GM11168 (cell line): ENCODE measurements at regions not wholly inside any gene's neighbourhood (a gene's known extent, or its start where the extent isn't known, plus 50 kb on each side); places are given as distances from the start of the nearest gene placed in this dataset.
"Not testable (repeated sequence)": the region's sequence is repeated elsewhere in the genome, so short reads cannot be mapped to it uniquely, and the experiment has no call there.

ENCODE experiments used
- in situ Hi-C: fragments of 300-500 bp; cut with MboI; formaldehyde crosslinking; loops from one replicate; pipeline ENCODE4 v1.12.0; 2022; ENCODE audit warnings: low sequenced_read_pairs; ENCODE audit not compliant: unreplicated experiment

DNA sequence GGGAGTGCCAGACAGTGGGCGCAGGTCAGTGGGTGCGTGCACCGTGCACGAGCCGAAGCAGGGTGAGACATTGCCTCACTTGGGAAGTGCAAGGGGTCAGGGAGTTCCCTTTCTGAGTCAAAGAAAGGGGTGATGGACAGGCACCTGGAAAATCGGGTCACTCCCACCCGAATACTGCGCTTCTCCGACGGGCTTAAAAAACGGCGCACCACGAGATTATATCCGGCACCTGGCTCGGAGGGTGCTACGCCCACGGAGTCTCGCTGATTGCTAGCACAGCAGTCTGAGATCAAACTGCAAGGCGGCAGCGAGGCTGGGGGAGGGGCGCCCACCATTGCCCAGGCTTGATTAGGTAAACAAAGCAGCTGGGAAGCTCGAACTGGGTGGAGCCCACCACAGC is 58.6 kb upstream of the TSPAN2 start:
- in situ Hi-C loops, result not testable (repeated sequence)

DNA sequence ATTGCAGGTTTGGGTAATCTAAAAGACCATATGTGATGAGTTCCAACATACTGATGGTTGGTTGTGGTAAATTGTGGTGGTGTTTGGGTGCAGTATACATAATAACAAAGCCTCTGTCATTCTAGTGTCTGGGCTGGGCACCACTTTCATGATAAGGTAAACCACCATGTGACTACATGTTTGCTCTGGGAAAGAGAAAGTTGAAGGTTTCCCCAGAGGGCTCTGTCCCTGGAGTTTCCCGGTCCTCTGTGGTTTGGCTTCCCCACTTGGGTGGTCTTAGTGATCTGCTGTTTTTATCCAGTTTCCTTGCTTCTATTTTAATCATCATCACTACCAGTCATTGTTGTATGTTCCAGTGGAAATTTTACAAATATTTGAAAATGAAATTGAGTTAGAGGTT is 55.9 kb upstream of the TSPAN2 start:
- in situ Hi-C loops, result no loop called here

DNA sequence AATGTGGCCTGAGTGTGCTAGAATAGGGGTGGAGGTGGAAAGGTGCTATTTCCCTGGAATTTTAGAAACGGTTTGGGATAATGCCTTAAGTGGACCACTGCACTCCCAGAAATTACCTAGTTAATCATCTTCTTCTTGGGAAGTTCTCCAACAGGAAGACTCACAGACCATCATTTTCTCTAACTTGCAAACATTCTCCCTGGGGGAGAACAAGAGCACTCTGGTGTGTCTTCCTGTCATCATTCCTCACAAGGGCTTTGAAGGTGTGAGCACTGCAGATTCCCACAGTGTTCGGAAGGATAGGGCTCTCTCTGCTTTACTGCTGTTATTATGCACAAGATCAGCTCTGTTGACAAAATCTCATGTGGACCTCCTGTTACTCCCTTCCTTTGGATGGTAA is 54.9 kb upstream of the TSPAN2 start:
- in situ Hi-C loops, result no loop called here

DNA sequence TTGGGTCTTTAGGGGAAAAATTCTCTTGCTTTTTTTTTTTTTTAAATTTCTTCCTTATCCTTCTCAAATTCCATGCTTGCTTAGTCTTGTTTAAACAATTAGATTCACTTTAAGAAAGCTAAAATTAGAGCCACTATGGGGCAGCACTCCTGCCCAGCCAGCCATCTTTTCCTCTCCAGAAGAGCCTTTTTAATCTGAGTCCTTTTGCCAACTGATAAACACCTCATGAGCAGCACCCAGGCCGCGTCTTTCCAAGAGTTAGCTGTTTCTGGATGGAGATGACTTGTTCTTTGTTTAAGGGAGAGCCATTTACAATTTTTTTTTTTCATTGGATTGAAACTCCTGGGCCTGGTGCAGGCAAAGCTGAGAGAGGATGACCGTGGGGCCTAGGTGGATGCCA is 53.3 kb upstream of the TSPAN2 start:
- in situ Hi-C loops, result no loop called here

DNA sequence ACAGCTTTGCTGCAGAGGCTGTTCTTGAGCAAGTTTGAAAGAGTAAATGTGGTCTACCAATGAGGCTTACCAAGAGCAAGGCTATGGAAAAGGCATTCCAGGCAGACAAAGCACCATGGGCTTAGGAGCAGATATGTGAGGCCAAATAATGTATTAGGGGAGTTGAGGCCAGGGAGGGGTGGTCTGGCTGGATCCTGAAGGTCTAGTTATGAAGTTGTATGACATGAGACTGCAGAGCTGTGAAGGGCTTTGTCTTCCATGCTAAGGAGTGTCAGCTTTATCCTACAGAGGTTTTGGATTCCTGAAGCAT is 51.8 kb upstream of the TSPAN2 start:
- in situ Hi-C loops, result no loop called here

DNA sequence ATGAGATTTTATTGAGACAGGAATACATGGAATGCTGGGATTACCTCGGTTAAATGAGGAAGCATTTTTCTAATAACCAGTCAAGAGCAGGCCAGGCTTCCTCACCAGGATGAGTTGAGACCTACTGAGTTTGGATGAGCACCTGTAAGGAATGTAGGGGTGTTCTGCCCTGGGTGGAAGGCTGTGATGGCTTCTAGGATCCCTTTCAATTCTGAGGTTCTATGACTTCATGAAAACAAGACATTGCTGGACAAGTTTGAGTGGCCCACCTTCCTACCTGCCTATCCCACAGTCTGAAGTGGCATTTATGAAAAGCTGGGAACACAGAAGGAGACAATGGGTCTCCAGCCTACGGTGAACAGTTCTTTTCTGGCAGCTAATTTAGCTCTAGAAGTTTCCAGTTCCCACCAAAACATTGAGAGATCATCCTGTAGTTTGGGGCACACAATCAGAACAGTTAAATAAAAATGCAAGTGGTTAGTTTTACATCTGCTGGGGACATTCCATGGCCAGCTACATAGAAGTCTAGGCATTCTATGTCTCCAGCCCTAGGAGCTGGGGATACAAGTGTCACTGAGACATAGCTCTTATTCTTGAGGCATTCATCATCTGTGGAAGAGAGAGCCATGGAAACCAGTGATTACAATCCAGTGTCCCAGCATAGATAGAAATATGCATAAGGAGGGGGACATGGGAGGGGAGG is 51.3 kb upstream of the TSPAN2 start:
- in situ Hi-C loops, result no loop called here

DNA sequence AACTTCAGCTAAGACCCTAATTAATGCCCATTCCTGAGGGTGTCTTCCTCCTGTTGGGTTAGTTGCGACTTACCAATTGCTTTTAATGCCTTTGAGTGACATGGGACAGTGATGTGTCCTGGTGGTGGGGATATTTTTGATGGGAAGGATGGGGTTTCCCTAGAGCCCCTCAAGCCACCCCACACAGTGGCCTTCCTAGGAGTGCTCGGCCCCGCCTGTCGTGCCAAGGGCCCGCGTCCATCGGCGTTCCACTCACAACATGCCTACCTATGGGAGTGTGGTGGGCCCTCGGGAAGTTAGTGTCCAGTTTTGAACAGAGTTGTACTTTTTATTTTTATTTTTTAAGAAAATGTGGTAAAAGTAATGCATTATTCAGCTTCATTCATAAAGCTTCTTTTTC is 50.1 kb upstream of the TSPAN2 start:
- in situ Hi-C loops, result loop anchor here (5.0 to 10.0 kb wide), 2 partner anchors 335 to 468 kb away; no protein-coding TSS in a partner anchor
